ENCODE measurements at regions not wholly inside any gene's neighbourhood (a gene's known extent, or its start where the extent isn't known, plus 50 kb on each side); places are given as distances from the start of the nearest gene placed in this dataset.

DNA sequence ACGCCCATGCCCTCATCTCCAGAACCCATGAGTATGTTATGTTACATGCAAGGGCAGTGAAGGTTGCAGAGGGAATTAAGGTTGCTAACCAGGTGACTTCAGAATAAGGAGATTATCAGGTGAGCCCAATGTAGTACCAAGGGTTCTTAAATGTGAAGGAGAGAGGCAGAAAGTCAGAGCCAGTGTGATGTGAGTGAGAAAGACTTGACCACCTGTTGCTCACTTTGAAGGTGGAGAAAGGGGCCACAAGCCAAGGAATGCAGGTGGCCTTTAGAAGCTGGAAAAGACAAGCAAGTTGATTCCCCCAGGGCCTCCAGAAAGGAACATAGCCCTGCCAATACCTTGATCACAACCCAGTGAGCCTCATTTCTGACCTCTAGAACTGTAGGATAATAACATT, 84.7 kb upstream of the CLDN14 start:
- no peak for ATAC-seq
- intact Hi-C loops (cut with DNase I; ENCODE audit: low total_unique reads), result no loop called here
- H3K4me3 ChIP-seq, result no peak overlapping the region
- TF ChIP-seq CTCF (IDR thresholded peaks at IDR 0.05 in 4 of 5, conservative IDR thresholded peaks at IDR 0.05 in 1 of 5) (no peak), POLR2A (IDR thresholded peaks at IDR 0.05) (no peak)
- in situ Hi-C loops (cut with MboI; ENCODE audit: low sequenced_read_pairs in 4 of 4), result no loop called here
- H3K4me1 ChIP-seq, result no peaks in the 10 kb centered on the region
- peaks cover 8 to 26% (median 20%) of the 10 kb centered on the region in 3 donors for H3K27me3 ChIP-seq
- no peak for DNase-seq
- H3K36me3 ChIP-seq, result no peaks in the 10 kb centered on the region
- H3K9me3 ChIP-seq, result no peaks in the 10 kb centered on the region
- no peak overlapping the region for H3K27ac ChIP-seq

DNA sequence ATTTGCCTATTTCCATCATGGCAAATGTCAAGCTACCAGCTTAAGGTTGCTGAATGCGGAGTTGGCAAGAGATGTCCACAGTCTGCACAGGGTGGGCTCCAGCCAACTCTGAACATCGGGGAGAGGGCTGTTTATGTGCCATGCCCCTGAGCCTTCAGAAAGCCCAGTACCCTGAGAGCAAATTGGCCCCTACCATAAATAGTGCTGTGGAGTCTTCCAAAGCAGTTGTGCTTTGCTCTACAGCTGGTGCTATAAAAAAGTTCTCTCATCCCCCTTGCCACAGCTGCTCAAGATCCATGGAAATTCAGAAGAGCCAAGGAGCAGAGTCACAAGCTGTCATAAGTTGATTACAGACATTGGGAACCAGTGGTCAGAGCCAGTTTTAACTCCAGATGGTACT, 85.6 kb upstream of the CLDN14 start:
- H3K9me3 ChIP-seq, result no peaks in the 10 kb centered on the region
- no peak overlapping the region for H3K4me3 ChIP-seq
- no peak overlapping the region for H3K27ac ChIP-seq
- no peaks in the 10 kb centered on the region for H3K4me1 ChIP-seq
- TF ChIP-seq POLR2A (IDR thresholded peaks at IDR 0.05) (no peak), CTCF (IDR thresholded peaks at IDR 0.05 in 4 of 5, conservative IDR thresholded peaks at IDR 0.05 in 1 of 5) (no peak)
- ATAC-seq (no peak), DNase-seq (no peak)
- in situ Hi-C loops (cut with MboI; ENCODE audit: low sequenced_read_pairs in 4 of 4) (no loop called here), intact Hi-C loops (cut with DNase I; ENCODE audit: low total_unique reads) (no loop called here)
- no peaks in the 10 kb centered on the region for H3K36me3 ChIP-seq
- H3K27me3 ChIP-seq, result peaks cover 10 to 33% (median 20%) of the 10 kb centered on the region in 3 donors

DNA sequence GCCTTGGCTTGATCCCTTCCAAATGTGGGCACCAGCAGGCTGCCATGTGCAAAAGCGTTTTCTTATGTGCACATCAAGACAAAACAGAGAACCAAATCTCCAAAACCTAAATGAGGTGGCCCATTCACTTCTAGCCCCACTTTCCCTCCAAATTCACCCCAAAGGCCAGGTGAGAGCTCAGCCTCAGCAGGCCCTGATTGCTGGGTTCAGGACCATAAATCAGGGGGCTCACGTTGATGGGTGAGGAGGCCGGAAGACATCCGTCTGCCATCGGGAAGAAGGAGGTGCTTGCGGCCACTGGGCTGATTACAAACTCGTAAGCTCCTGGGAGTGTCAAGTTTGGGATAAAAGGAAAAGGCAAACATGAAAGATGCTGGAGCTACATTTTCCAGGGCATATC, 86.7 kb upstream of the CLDN14 start:
- Histone ChIP-seq H3K4me3 (no peak overlapping the region), H3K4me1 (no peaks in the 10 kb centered on the region), H3K36me3 (no peaks in the 10 kb centered on the region), H3K27ac (no peak overlapping the region), H3K9me3 (no peaks in the 10 kb centered on the region), H3K27me3 (peaks cover 13 to 33% (median 20%) of the 10 kb centered on the region in 3 donors)
- ATAC-seq (no peak), DNase-seq (no peak)
- intact Hi-C loops (cut with DNase I; ENCODE audit: low total_unique reads) (no loop called here), in situ Hi-C loops (cut with MboI; ENCODE audit: low sequenced_read_pairs in 4 of 4) (no loop called here)
- TF ChIP-seq POLR2A (IDR thresholded peaks at IDR 0.05) (no peak), CTCF (IDR thresholded peaks at IDR 0.05 in 4 of 5, conservative IDR thresholded peaks at IDR 0.05 in 1 of 5) (no peak)

DNA sequence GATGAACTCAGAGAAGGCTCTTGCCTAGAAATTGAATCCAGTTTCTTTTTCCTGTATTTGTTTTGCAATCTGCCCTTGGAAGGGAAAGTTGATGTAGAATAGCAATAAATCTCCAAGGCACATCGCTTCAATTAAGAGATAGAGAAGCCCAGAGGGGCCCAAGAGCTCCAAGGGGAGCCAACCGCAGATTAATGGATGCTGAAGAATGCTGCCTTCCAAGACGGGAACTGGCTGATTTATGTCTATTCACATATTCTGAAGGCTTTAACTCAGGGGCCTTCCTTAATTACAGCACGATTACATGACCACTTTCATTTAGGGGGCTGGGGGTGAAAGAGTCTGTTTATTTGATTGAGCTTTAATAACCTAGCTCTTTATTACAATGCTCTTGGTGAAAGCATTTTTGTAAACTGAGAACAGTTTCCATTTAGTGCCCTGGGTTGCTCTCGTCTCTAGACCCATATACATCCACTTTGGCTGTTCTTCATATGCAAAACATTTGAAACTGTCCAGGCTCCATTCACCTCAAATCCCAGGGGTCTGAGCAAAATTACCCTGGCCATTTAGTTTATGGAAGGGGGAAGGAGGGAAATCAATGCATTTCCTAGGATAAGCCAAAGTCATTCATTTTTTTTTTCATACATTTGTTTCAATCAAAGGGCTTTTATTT, 87.4 kb upstream of the CLDN14 start:
- H3K4me1 ChIP-seq, result no peaks in the 10 kb centered on the region
- no peak overlapping the region for H3K4me3 ChIP-seq
- ATAC-seq, result no peak
- in situ Hi-C loops (cut with MboI; ENCODE audit: low sequenced_read_pairs in 4 of 4) (no loop called here), intact Hi-C loops (cut with DNase I; ENCODE audit: low total_unique reads) (no loop called here)
- no peak for TF ChIP-seq POLR2A (IDR thresholded peaks at IDR 0.05)
- TF ChIP-seq CTCF (IDR thresholded peaks at IDR 0.05 in 4 of 5, conservative IDR thresholded peaks at IDR 0.05 in 1 of 5), result no peak
- no peak overlapping the region for H3K27ac ChIP-seq
- peaks cover 13 to 31% (median 20%) of the 10 kb centered on the region in 3 donors for H3K27me3 ChIP-seq
- no peaks in the 10 kb centered on the region for H3K9me3 ChIP-seq
- DNase-seq, result no peak
- H3K36me3 ChIP-seq, result no peaks in the 10 kb centered on the region

DNA sequence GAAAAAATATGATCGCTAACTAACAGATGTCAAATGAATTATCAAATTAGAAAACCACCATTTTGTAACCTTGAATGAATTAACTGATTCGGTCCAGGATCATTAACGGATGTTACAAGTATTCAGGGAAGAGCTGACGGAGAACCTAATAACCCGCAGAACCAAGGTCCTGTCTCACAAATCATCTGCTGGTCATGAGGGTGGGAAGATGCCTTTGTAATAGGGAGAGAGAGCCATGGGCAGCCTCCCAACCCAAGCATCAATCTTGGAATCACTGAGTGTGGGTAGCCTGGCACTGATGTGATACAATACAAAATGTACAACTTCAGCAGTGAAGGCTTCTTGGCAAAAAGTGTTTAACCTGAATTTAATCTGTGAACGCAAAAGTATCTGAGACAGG, 89.6 kb upstream of the CLDN14 start:
- DNase-seq (no peak), ATAC-seq (no peak)
- Histone ChIP-seq H3K27me3 (peaks cover 13 to 21% (median 16%) of the 10 kb centered on the region in 3 donors), H3K27ac (no peak overlapping the region), H3K4me3 (no peak overlapping the region), H3K9me3 (no peaks in the 10 kb centered on the region), H3K36me3 (no peaks in the 10 kb centered on the region), H3K4me1 (no peaks in the 10 kb centered on the region)
- no peak for TF ChIP-seq POLR2A (IDR thresholded peaks at IDR 0.05)
- TF ChIP-seq CTCF (IDR thresholded peaks at IDR 0.05 in 4 of 5, conservative IDR thresholded peaks at IDR 0.05 in 1 of 5), result no peak
- in situ Hi-C loops (cut with MboI; ENCODE audit: low sequenced_read_pairs in 4 of 4), result no loop called here
- intact Hi-C loops (cut with DNase I; ENCODE audit: low total_unique reads), result no loop called here
